Gastroesophageal sphincter (tissue), 3 donors: ENCODE measurements at regions not wholly inside any gene's neighbourhood (a gene's known extent, or its start where the extent isn't known, plus 50 kb on each side); places are given as distances from the start of the nearest gene placed in this dataset.
A peak's percentile ranks its signal among the peaks of the same experiment; 100 is the strongest.

Experiments used
- CTCF ChIP-seq, 4 experiments: fragments of 200-600 bp in 2 of 4; fragments of 450-650 bp in 2 of 4; sonication (generic) in 1 of 4; IDR thresholded peaks; one replicate each; pipeline ENCODE4 v1.5.1; 2017 to 2019; ENCODE audit warnings: antibody characterized with exemption in 4 of 4, mild to moderate bottlenecking in 2 of 4, moderate library complexity in 2 of 4
- POLR2AphosphoS5 ChIP-seq: sonication (generic); formaldehyde crosslinking; IDR thresholded peaks from one replicate; pipeline ENCODE4 v1.6.1; 2017; ENCODE audit warnings: antibody characterized with exemption

GRCh38 chr1:112325504-112325903 is 70.5 kb upstream of the CTTNBP2NL start:
- no peak for TF ChIP-seq CTCF (IDR thresholded peaks at IDR 0.05)
- TF ChIP-seq POLR2AphosphoS5, result peak; percentile 54
